ENCODE measurements at regions not wholly inside any gene's neighbourhood (a gene's known extent, or its start where the extent isn't known, plus 50 kb on each side); places are given as distances from the start of the nearest gene placed in this dataset.

- TF ChIP-seq CTCF (IDR thresholded peaks at IDR 0.05) = no peak
- TF ChIP-seq NFIC (IDR thresholded peaks at IDR 0.05; ENCODE audit: borderline replicate concordance) = no peak
- no peak for TF ChIP-seq GATA2 (CRISPR knock-in tag; IDR thresholded peaks at IDR 0.05)
- TF ChIP-seq IRF3 (IDR thresholded peaks at IDR 0.05; ENCODE audit: low read depth, low read length) = no peak
- no peak for TF ChIP-seq TAF1 (IDR thresholded peaks at IDR 0.05; ENCODE audit: borderline replicate concordance, low read depth, low read length)
- TF ChIP-seq EZH2phosphoT487 (IDR thresholded peaks at IDR 0.05; ENCODE audit: borderline replicate concordance, low read depth) = no peak
- TF ChIP-seq MXI1 (IDR thresholded peaks at IDR 0.05; ENCODE audit: low read depth, low read length) = no peak
- no peak for TF ChIP-seq YY1 (IDR thresholded peaks at IDR 0.05; ENCODE audit: low read depth)
- no peak for TF ChIP-seq SIN3A (IDR thresholded peaks at IDR 0.05; ENCODE audit: borderline replicate concordance, low read depth, low read length)
- TF ChIP-seq ELF1 (IDR thresholded peaks at IDR 0.05) = no peak
- no peak for TF ChIP-seq FOXJ3 (CRISPR knock-in tag; IDR thresholded peaks at IDR 0.05)
- TF ChIP-seq EP300 (IDR thresholded peaks at IDR 0.05; ENCODE audit: borderline replicate concordance in 1 of 2, low read depth in 1 of 2, low read length in 1 of 2) = no peak
These were observed 79.3 kb upstream of the PDZD8 start for GRCh38 chr10:117454502-117454901.

Data from SK-N-SH (cell line).